GM21737 (cell line): ENCODE measurements at regions not wholly inside any gene's neighbourhood (a gene's known extent, or its start where the extent isn't known, plus 50 kb on each side); places are given as distances from the start of the nearest gene placed in this dataset.
A peak's percentile ranks its signal among the peaks of the same experiment; 100 is the strongest.
"Not testable (repeated sequence)": the region's sequence is repeated elsewhere in the genome, so short reads cannot be mapped to it uniquely, and the experiment has no call there.

Source experiments
- ATAC-seq: cut with Tn5 transposase; IDR thresholded peaks from one replicate; pipeline ENCODE4 v1.9.1; 2021; ENCODE audit warnings: mild to moderate bottlenecking, moderate library complexity; ENCODE audit not compliant: unreplicated experiment

DNA sequence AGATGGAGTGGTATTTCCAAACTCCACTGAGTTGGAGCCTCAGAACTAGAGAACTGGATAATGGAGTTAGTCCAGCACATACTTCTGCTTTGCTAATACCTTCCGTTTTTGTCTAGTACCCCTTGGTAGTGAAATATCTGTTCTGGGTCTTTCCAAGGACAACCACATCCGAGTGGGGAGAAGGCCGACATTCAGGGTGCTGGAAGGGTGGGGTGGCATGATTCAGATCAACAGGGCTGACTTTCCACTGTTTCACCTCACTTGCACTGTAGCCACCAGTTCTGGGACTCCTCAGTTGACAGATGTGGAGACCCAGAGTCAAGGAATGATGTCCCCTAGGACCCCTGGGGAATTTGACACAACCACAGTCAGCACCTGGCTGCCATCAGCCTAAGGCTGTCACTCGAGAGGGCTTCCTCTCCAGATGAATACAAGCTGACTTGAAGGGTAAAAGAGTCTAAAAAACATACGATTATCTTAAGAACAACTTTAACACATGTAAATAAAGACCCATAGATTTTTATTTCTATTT, 84.8 kb upstream of the HNF1B start:
- ATAC-seq = peak; percentile 44

DNA sequence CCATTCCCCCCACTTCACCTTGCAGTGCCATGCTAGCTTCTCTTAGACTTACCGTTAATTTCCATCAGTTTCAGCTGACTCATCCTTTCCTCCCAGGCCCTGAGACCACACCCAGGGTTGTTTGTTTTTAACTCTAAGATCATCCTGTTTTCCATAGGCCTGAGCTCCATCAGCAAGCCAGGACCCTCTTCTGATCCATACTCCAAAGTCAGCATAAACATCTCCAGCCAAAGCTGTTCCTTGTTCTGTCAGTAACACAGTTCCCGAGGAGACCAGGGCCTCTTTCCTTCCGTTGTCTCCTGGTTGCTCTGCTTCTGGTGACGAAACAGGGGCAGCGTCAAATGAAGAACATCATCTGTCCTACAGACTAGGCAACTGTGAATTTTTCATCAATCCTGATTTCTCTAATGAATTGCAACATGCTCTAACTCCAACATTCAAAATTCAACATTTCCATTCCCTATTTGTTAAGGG, 83.8 kb upstream of the HNF1B start:
- no peak for ATAC-seq

DNA sequence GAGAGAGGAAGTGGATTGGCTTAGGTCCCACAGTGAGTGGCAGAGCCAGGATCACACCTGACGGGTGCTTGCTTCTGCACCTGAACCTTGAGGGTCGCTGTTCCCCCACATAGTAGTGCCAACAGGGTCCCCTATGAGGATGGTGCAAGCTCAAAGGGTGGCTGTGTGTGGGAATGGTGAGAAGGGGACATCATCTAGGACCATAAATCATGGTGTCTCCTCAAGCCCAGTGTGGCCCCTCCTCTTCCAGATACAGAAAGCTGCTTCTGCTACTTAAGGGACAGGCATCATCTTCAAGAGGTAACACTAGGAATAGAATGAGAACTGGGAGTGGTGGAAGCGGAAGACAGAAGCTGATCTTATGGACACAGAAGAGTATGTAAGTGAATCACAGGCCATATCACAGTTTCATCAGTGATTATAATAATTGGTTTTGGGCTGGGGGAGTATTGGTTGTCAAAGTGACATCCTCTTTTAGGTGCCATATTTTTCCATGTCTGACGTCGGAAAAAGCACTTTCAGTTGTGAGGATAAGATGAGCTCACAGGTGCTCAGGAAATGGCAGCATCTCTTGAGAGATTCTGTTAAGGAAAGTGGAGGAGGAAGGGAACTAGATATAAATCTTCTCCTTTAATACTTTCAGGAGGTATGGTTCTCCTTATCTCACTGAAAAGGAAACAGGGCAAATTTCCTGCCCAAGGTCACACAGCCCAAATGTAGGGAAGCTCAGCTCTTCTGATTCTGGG, 83.2 kb upstream of the HNF1B start:
- no peak for ATAC-seq

DNA sequence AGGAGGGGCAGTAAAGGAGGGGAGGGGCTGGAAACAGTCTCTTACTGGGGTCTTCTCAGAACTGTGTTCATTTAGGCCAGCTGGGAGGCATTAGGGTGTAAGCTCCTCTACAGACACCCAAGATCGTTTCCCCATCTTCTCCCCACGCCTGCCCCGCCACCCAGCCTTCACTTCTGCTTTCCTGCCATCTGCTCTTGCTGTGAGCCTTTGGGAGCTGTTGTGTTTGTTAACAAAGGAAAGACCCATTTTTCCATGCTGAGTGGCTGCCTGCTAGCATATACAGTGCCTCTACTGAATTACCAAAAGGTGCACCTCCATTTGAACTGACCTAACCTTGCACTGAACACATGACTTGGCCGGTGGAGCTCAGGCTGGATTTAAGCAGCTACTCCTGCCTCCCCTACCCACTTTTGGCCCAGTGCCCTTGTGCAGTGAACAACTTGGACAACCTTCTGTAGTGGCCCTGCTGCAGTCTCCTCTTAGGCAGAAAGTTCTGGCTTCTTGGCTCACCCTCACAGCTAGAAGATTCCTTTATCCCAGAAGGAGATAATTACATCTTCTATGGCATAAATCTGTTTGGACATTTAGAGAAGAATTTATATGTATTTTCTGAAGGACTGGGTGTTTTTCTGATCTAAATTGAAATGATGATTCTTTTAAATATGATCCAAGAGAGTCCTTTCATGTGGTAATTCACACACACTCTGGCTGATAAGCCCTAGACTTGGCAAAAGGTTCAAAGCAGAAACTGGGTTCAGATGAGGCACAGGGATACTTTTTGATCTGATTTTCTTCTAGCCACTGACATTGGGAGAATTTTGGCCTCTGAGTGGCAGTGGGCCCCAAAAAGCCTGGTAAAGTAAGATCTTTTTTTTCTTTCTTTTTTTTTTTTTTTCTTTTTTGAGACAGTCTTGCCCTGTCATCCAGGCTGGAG, 81.9 kb upstream of the HNF1B start:
- no peak for ATAC-seq

DNA sequence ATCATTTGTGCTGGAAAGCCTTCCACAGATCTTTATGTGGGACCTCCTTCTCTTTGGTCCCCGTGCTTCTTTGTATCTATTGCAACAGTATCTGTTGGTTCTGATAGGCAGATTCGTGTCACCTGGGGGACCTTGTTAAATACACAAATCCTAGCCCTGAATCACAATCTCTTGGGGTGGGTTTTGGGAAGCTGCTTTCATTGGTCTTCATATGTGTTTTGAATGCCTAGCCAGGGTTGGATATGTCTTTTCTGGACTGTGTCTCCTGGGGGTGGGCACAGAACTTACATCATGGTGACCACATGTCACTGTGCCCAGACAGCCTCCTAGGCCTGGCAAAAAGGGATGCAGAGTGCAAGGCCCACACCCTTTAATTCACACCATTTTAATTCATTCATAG, 81.0 kb upstream of the HNF1B start:
- ATAC-seq = no peak

DNA sequence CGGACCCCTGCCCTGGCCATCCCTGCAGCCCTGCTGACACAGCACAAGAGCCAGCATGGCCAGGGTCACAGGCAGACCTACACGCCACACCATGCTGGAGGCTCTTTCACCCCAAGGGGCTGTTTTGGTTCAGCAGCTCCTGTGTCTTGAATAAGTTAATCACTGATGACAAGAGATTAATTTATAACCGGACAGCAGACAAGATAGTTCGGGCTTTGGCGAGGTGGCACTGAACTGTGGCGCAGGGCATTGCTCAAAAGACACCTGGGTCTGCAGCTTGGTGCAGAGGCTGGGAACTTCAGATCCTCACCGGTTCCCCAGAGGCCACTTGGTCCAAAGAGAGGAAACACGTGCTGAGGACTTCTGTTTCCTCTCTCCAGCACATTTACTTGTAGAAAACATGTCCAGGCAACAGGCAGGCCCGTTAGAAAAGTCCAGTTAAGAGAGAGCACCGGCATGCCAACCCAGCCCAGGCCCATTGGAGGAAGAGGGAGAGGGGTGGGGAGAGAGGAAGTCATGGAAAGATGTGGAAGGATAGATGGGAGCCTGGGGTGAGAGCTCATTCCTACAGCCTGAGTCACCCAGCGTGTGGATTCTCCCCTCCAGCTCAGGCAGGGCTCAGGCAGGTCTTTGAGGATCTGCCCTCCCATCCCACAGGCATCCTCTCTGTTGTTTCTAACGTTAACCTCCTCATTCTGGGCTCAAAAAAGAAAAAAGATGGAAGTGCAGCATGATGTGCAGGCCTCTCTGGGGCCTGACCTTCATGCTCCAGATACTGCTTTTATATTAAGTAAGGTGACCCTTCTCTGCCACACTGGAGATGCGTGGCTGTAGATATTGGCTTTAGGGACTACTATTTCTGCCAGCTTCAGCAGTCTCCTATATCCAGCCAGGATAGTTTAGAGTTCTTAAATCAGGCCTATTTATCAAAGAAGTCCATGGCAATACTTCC, 80.0 kb upstream of the HNF1B start:
- no peak for ATAC-seq

DNA sequence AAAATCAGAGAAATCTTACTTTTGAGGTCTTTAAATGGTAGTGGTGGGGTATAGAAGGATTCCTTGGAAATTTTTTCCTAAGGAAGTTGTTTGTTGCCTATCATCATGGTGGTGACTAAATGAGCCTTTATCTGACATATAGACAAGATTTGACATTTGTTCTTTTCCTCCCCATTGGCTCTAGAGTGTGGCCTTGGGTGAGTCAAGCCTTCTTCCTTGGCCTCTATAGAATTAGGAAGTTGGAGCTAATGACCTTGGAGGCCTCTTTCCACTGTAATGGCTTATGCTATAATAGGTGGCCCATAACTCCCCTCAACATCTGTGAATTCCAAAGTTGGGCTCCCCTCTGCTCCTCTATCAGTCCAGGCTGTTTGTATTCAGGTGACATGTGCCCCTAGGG, 79.1 kb upstream of the HNF1B start:
- ATAC-seq = no peak

DNA sequence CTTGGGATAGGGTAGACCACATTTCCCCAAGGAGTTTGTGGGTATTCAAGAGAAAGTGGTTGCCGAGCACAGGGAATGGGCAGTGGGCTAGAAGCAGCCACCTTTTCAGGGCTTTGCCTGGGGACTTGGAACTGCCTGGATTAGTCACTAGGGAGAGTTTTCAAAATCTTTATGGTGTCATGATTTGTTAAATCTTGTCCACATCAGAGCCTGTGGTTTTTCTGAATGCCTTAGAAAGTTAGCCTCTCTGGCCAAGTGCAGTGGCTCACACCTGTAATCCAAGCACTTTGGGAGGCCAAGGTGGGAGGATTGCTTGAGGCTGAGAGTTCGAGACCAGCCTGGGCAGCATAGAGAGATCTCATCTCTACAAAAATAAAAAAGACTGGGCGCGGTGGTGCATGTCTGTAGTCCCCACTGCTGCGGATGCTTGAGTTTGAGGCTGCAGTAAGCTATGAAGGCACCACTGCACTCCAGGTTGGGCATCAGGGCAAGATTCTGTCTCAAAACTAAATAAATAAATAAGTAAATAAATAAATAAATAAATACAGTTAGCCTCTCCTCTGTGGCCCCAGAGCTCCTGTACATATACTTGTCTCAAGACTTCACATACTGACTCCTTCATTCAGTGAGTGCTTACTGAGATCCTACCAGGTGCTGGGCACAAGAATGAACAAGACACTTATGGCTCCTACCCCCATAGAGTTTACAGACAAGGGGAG, 76.3 kb upstream of the HNF1B start:
- no peak for ATAC-seq

DNA sequence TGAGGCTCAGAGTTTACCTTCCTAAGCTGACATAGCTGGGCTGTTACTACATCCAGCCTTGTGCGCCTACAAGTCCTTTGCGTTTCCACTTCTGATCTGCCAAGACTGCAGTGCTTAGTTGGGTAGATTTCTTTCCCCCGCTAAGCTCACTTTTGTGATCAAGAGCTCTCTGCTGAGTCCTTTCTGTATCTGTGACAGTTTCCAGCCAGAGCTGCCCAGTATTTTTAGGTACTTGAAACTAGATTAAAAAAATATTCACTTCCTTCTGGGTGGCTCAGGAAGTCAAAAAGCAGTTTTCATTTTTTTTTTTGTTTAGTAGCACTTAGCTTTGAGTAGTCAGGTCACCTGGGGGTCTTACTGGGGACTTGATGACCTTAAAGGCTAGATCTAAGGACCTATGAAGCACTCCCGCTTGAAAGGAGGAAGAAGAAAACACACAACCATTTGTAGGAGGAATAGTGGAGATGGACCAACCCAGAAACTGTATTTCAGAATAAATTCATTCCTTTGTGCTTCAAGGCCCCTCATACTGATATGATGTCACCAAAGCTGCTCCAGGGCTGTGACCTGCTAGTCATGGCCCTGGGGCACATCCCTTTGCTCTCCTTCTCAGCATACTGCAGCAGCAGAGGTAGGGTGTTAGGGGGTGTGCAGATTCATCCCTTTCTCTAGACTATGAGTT, 75.6 kb upstream of the HNF1B start:
- ATAC-seq = no peak

DNA sequence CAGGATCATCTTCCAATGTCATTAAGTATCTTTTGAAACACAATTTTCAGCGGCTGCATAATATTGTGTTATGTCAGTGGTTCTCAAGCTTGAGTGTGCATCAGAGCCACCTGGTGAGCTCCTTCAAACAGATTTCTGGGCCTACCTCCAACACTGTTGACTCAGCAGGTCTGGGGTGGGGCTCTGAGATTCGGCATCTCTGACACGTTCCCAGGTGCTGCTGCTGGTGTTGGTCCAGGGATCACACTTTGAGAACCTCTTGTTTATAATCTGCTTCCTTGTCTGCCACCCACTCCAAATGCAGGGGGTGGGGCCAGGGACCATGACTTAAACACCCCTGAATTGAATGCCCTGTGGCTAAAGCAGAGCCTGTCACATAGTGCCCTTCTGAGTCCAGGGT, 73.8 kb upstream of the HNF1B start:
- no peak for ATAC-seq

DNA sequence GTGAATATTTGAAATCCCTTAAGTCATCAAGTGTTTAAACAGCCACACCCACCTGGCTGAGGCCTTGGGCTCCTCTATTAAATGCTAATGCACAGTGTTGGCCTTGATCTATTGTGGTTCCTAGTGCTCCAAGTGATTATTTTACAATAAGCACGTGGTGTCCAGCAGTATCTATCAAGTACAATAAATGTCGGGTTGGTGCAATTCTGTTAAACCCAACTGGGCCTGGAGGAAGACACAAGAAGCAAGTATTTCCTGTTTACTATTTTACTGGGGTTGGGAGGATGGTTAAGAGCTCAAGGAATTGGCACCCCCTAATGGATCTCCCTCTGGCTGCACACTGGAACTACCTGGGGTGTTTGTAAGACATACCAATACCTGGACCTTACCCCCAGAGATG, 72.1 kb upstream of the HNF1B start:
- no peak for ATAC-seq

DNA sequence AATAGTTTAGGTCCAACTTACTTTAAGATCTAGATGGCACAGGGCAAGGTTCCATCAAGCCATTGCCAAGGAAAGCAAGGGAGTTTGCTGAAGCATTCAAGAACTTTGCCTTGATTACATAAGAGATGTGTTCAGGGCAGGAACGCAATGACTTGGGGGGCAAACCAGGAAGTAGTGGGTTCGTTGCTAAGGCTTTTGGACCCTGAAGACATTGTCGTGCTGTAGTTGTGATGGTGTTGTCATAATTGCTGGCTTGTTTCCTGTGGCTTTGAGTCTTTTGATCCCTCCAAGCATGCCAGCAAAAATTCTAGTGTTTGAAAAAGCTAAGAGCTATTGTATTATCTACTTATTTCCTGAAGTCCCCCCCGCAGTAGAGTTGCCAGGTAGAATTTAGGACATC, 70.7 kb upstream of the HNF1B start:
- ATAC-seq = no peak

DNA sequence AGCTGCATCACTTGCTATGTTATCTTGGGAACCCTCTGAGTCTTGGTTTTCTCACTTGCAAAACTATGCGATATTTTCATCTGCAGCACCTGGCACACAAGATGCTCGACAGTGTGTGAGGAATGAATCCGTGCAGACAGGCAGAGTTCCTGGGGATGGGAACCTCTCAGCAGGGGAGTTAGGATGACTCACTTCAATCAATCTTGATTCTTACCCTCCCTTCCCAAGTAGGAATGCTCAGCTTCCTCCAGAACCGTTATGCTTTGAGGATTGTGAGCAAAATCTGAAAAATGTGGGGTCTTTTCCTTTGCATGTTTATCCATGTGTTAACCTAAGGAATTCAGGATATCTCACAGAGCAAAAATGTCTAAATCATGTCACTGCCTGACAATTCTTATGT, 68.9 kb upstream of the HNF1B start:
- no peak for ATAC-seq

DNA sequence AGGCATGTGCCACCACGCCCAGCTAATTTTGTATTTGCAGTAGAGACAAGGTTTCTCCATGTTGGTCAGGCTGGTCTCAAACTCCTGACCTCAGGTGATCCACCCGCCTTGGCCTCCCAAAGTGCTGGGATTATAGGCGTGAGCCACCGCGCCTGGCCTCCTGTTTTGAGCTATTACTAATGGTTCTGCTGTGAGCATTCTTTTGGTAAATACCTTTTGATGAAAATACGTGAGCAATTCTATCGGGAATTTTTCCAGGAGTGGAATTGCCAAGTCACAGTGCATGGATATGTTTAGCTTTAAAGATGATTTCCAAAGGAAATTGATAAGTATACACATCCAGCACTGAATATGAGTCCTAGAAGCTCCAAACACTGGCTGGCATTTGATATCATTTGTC, 64.0 kb upstream of the HNF1B start:
- ATAC-seq = not testable (repeated sequence)

DNA sequence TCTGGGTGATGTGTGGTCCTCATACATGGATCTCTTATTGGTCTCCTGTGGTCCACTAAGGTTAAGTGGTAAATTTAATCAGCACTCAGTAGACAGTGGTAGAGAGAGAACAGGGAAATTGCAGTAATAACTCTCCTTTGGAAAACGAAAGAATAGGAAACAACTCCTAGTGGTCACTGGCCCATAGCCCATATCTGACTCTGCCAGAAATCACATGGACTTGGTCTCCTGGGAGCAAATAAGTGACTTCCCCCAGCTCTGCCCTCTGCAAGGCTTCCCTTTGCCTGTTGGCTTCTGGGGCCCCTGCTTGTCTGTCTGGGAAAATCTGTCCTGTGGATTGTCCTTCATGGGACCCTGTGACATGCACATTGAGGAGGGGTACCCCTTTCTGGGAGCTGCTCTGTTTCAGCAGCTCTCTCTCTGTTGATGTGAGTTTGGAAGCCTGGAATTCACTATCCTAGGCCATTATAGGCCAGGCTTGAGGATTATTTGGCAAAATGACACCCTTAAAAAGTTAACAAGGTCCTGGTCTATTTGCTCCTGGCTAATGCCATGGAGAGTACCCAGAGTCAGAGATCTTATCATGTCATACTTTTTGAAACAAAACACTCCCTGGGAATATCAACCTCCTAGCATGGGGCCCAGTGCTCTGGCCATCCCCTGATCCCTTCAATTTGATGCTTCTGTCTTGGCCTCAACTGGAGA, 58.0 kb upstream of the HNF1B start:
- ATAC-seq = no peak

DNA sequence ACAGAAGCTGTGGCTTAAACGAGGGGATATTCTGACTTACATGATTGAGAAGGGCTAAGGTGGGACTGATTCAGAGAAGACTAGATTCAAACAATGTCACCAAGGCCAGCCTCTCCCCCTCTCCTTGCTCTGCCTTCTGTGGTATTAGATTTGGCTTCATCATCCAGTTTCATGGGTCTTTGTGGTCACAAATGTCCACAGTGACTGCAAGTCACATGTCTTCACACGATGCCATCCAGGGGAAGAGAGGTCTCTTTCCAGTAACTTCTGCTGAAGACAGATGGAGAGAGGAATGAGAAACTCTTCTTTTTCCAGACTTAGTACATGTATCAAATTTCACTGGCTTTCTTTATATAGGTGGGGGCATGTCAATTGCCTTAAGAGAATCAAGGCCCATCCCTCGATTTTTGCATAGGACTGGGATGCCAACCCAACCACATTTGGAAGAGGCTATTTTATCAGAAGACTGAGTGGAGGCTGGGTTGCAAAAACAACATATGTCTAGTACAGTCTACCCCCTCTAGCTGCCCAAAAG, 57.3 kb upstream of the HNF1B start:
- no peak for ATAC-seq

DNA sequence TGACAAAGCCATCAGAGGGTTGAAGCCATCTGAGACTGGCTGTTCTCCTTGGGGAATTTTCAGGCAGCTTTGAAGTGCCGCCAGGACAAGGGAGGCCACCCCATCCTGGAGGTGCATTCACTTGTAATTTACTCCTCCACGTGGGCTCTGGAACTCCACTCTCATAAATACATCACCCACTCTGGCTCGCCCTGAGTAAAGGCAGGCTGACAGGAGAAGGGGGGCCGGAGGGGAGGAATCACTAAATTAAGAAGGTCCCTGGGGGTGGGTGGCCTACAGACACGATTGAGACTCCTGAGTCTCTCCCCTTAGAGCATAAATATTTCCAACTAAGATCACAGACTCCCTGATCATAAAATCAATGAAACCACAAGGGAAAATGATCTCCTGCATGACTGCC, 56.3 kb upstream of the HNF1B start:
- ATAC-seq = no peak

DNA sequence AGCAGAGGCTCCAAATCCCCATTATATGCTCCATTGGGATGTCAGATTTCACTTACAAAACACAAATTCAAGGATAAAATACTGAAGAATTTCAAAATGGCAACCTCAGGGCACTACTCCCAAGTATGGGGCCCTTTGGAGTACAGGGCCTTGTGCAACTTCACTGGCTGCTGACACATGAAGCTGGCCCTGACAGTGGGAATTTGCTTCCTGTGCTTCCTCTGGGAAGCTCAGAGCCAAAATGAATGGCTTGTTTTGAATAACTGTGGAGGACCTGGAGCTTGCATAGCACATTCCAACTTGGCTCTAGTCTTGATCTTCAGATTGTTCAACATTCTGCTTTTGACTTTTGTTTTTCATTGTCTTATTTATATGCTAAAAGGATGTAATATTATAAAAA, 52.3 kb upstream of the HNF1B start:
- no peak for ATAC-seq

DNA sequence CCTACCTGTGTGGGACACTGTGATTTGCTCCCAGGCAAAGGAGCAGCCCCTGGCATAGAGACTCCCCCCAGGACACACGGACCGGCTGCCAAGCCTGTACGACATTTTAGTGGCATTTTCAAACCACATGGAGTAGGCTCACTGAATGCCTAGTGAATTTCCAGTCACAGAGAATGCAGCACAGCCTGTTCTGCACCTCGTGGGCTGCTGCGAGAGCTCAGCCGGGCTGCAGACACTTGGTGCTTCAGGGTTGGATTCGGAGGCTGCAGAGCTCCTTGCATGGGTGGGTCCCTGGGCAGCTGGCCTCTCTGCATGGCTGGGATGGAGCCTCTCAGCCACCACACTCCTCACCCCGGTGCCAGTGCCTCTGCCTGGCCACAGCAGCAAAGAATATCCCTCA, 51.2 kb upstream of the HNF1B start:
- no peak for ATAC-seq
